GM18858 (cell line): ENCODE measurements at regions not wholly inside any gene's neighbourhood (a gene's known extent, or its start where the extent isn't known, plus 50 kb on each side); places are given as distances from the start of the nearest gene placed in this dataset.
"Not testable (repeated sequence)": the region's sequence is repeated elsewhere in the genome, so short reads cannot be mapped to it uniquely, and the experiment has no call there.

ENCODE experiments used
- ATAC-seq: cut with Tn5 transposase; IDR thresholded peaks from one replicate; pipeline ENCODE4 v1.9.1; 2021; ENCODE audit not compliant: unreplicated experiment

DNA sequence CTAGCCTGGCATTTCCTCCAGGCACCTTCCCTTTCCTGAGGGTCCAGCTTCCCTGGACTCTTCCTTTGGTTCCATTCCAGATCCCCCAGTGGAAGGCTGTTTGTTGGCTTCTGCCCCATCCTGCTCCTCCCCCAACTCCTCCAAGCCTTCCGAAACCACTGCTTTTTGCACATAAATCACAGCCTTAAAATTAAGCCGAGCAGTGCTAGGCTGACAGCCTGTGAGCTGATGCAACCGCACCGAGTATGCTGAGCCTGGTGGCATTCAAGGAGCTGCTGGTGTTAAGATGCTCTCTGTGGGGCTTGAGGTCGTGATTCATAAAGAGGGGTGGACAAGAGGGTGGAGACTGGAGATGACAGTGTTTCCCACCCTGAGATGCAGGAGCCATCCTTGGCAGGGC, 266.6 kb upstream of the C1orf174 start:
- no peak for ATAC-seq

- ATAC-seq = no peak
Measured at GRCh38 chr1:4169991-4170390, 269.9 kb upstream of the C1orf174 start.

DNA sequence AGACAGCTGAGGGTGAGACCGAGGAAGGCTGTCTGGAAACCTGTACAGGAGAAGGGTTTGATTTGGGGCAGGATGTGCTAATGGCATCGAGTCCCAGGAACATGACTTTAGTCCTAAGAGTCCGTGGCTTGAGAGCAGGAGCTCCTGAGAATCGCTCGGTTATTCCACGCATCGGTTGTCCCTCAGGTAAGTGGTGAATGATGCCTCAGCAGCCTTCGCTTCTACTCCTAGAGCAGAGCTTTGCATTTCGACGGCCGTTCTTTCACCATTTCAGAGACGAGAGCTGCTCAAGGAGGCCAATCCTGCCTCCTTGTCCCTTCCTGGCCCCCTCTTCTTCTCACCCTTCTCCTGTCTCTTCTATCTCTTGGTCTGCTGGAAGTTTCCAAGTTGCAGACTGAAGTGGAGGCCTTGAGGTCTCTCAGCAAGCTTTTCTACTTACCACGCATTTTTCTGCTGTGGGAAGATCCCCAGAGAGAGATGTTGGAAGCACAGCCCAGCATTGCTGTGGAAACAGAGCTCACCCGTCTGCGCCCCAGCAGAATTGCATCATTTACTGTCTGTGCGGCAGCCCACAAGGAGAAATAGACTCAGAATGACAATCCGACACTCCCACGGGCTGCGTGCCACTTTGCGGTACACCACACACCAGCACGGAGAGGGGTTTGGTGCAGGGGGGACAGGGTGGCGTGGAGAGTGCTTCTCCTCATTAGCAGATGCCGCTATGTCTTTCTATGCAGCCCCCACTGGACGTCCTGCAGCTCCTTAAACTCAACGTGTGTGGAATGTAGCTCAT, 270.7 kb upstream of the C1orf174 start:
- ATAC-seq = no peak

- no peak for ATAC-seq
Measured at GRCh38 chr1:4171480-4172450, 271.7 kb upstream of the C1orf174 start.

GRCh38 chr1:4172644-4173599, 272.9 kb upstream of the C1orf174 start:
- ATAC-seq = no peak

GRCh38 chr1:4173731-4174130, 273.7 kb upstream of the C1orf174 start:
- no peak for ATAC-seq

GRCh38 chr1:4174291-4175200, 274.5 kb upstream of the C1orf174 start:
- no peak for ATAC-seq

- no peak for ATAC-seq
Measured at GRCh38 chr1:4175566-4176405, 275.7 kb upstream of the C1orf174 start.

GRCh38 chr1:4176841-4177240, 276.8 kb upstream of the C1orf174 start:
- ATAC-seq = no peak

- ATAC-seq = no peak
Measured at GRCh38 chr1:4177425-4178150, 277.5 kb upstream of the C1orf174 start.

- no peak for ATAC-seq
Measured at GRCh38 chr1:4178501-4179113, 278.5 kb upstream of the C1orf174 start.

DNA sequence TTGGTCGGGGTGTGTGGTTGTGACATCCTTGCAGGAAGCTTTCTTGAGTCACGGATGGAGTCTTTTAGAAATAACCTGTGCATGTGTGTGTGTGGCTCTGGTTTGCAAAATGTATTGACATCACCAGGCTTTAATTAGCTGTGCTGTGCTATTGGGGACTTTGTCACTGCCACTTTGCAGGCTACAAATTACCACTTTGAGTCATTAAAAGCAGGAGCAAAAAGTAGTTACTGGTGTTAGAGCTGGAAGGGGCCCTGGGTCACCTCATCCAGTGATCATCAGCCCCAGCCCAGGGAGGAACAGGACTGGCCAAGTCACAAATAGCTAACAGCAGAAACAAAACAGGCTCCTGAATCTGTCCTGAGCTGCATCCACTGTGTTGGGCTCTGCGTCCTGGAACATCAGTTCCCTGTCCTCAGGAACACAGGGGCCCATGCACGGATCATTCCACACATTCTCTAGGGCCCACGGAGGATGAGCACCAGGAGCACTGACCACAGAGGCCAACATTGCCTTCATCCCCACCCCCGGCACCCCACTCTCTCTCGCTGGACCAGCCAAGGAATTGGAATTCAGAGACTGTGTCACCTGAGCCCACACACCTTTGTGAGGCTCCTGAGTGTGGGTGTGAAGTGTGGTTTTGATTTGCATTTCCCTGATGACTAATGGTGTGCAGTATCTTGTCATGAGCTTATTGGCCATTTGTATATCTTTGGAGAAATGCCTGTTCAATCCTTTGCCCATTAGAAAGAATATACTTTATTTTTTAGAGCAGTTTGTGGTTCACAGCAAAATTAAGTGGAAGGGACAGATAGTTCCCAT, 280.1 kb upstream of the C1orf174 start:
- no peak for ATAC-seq

- not testable (repeated sequence) for ATAC-seq
Measured at GRCh38 chr1:4186486-4186885, 286.4 kb upstream of the C1orf174 start.

DNA sequence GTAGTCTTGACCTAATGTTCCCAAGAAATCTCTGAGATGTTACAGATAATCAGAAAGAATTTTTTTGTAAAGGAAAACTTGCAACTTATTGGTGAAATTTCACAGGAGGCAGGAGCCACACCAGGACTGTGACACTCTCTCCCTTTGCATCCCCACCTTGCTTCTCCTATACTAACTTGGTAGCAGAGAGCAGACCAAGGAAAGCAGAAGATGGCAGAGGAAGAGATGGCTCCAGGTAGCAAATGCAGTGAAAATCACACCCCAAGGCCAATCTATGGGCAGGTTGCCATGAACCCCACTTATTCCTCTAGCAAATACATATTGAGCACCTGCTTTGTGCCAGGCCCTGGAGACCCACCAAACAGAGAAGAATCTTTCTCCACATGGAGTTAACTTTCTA, 303.4 kb upstream of the C1orf174 start:
- no peak for ATAC-seq

DNA sequence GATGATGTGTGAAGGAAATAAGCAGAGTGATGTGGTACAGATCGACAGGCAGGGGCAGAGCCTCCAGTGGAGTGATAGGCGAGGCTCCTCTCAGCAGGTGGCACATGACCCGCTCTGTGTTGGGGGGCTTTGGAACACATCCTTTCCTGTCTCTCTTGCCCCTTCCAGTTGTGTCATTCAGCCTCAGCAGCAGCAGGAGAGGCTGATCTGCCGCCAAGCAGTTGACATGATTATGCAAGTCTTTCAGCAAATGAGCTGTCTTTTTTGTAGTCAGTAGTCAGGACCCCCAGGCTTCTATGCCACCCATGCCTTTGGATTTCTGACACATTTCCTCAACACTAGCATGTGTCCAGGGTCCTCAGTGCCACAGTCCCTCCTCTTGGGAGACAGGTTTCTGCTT, 307.1 kb upstream of the C1orf174 start:
- ATAC-seq = no peak

DNA sequence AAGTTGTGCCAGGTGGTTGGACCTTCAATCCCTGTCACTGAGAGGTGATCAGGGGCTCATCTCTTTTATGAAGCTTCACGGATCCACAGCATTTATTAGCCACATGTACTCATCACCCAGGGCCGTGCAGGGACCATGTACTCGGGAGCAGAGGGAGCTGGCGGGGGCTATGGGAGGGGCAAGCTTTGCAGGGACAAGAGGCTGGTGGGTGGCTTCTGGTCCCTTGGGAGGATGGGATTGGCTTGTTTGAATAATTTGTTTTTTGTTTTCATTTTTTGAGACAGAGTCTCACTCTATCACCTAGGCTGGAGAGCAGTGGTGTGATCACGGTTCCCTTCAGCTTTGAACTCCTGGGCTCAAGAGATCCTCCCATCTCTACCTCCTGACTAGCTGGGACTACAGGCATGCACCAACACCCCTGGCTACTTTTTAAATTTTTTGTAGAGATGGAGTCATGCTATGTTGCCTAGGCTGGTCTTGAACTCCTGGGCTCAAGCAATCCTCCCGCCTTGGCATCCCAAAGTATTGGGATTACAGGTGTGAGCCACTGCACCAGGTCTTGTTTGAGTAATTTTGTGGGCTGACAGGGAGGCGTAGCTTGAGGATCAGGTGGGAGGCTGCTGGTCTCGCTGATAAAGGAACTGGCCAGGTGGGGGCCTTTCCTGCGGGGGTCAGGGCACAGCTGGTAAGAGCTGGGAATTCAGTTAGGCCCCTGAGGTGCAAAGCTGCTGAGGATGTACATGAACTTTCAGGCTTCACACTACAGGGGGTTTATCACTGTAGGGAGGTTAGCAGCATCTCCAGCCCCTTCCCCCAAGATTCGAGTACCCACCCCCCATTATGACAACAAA, 308.0 kb upstream of the C1orf174 start:
- ATAC-seq = no peak
